Sigmoid colon (tissue), 3 donors: ENCODE measurements at regions not wholly inside any gene's neighbourhood (a gene's known extent, or its start where the extent isn't known, plus 50 kb on each side); places are given as distances from the start of the nearest gene placed in this dataset.

Experiments
- POLR2A ChIP-seq, 2 donors: fragments of 450-650 bp; IDR thresholded peaks; one replicate each; pipeline ENCODE4 v1.6.1; 2016; ENCODE audit warnings: antibody characterized with exemption in 2 of 2, mild to moderate bottlenecking in 2 of 2, moderate library complexity in 2 of 2
- TF ChIP-seq, protein P1 (sequence below), 4 experiments: fragments of 450-650 bp in 3 of 4; fragments of 200-600 bp in 1 of 4; IDR thresholded peaks; one replicate each; pipeline ENCODE4 v1.5.1; 2016 to 2019; ENCODE audit warnings: antibody characterized with exemption in 4 of 4, mild to moderate bottlenecking in 3 of 4, moderate library complexity in 2 of 4

DNA sequence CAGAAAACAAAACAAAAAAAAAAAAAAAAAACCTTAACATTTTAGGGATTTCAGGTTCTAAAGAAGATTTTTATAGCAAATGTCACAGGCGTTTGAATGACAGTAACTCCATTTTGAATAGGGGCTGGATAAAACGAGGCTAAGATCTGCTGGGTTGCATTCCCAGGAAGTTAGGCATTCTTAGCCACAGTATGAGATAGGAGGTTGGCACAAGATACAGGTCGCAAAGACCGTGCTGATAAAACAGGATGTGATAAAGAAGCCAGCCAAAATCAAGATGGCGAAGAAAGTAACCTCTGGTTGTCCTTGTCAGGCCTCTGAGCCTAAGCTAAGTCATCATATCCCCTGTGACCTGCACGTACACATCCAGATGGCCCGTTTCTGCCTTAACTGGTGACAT, 425.6 kb upstream of the PTPRD start:
- TF ChIP-seq, protein P1, sequence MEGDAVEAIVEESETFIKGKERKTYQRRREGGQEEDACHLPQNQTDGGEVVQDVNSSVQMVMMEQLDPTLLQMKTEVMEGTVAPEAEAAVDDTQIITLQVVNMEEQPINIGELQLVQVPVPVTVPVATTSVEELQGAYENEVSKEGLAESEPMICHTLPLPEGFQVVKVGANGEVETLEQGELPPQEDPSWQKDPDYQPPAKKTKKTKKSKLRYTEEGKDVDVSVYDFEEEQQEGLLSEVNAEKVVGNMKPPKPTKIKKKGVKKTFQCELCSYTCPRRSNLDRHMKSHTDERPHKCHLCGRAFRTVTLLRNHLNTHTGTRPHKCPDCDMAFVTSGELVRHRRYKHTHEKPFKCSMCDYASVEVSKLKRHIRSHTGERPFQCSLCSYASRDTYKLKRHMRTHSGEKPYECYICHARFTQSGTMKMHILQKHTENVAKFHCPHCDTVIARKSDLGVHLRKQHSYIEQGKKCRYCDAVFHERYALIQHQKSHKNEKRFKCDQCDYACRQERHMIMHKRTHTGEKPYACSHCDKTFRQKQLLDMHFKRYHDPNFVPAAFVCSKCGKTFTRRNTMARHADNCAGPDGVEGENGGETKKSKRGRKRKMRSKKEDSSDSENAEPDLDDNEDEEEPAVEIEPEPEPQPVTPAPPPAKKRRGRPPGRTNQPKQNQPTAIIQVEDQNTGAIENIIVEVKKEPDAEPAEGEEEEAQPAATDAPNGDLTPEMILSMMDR (IDR thresholded peaks at IDR 0.05) = no peak
- TF ChIP-seq POLR2A (IDR thresholded peaks at IDR 0.05) = no peak
